HCT116 (cell line): ENCODE measurements at regions not wholly inside any gene's neighbourhood (a gene's known extent, or its start where the extent isn't known, plus 50 kb on each side); places are given as distances from the start of the nearest gene placed in this dataset.

ENCODE experiments used
- CTCF ChIP-seq, 3 experiments: fragments of 200-600 bp in 1 of 3; sonication (generic) in 1 of 3; IDR thresholded peaks in 2 of 3; conservative IDR thresholded peaks in 1 of 3; 2 replicates each; pipeline ENCODE4 v1.5.1; 2012 to 2017; ENCODE audit warnings: low read depth in 2 of 3, low read length in 2 of 3, antibody characterized with exemption in 1 of 3, borderline replicate concordance in 1 of 3, control low read depth in 1 of 3, mild to moderate bottlenecking in 1 of 3, mixed read lengths in 1 of 3, mixed run types in 1 of 3, moderate library complexity in 1 of 3; ENCODE audit not compliant: insufficient read depth in 1 of 3
- EZH2 ChIP-seq: fragments of 200-600 bp; sonication (generic); IDR thresholded peaks from 2 replicates; pipeline ENCODE4 v1.6.1; 2017; ENCODE audit warnings: antibody characterized with exemption, mixed run types
- SIN3A ChIP-seq: IDR thresholded peaks from 2 replicates; pipeline ENCODE4 v1.6.1; 2012; ENCODE audit warnings: low read depth

- TF ChIP-seq CTCF (IDR thresholded peaks at IDR 0.05 in 2 of 3, conservative IDR thresholded peaks at IDR 0.05 in 1 of 3; ENCODE audit: borderline replicate concordance in 1 of 3, insufficient read depth in 1 of 3, low read depth in 2 of 3, low read length in 2 of 3) (no peak), EZH2 (no peak), SIN3A (no peak)
These were observed 221.4 kb upstream of the PITRM1 start for GRCh38 chr10:3393958-3394357.
